ENCODE measurements at regions not wholly inside any gene's neighbourhood (a gene's known extent, or its start where the extent isn't known, plus 50 kb on each side); places are given as distances from the start of the nearest gene placed in this dataset.

DNA sequence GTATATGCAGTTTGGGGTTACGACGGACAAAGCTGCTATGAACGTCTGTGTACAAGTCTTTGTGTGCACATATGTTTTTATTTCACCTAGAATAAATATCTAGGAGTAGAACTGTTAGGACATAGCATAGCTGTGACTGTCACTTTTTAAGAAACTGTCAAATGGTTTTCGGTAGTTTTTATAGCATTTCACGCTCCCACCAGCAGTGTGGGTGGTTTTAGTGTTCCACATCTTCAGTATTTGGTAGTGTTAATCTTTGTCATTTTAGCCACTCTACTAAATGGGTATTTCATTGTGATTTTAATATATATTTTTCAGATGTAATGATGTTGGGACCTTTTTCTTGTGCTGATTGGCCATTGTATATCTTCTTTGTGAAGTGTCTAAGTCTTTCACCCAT is 109.1 kb upstream of the BCAT1 start:
- H3K4me3 ChIP-seq (ENCODE audit: low read depth, low read length), result no peak overlapping the region
- TF ChIP-seq, protein P1, sequence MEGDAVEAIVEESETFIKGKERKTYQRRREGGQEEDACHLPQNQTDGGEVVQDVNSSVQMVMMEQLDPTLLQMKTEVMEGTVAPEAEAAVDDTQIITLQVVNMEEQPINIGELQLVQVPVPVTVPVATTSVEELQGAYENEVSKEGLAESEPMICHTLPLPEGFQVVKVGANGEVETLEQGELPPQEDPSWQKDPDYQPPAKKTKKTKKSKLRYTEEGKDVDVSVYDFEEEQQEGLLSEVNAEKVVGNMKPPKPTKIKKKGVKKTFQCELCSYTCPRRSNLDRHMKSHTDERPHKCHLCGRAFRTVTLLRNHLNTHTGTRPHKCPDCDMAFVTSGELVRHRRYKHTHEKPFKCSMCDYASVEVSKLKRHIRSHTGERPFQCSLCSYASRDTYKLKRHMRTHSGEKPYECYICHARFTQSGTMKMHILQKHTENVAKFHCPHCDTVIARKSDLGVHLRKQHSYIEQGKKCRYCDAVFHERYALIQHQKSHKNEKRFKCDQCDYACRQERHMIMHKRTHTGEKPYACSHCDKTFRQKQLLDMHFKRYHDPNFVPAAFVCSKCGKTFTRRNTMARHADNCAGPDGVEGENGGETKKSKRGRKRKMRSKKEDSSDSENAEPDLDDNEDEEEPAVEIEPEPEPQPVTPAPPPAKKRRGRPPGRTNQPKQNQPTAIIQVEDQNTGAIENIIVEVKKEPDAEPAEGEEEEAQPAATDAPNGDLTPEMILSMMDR (IDR thresholded peaks at IDR 0.05; ENCODE audit: borderline replicate concordance, insufficient read depth, low read depth, low read length), result no peak

GRCh38 chr12:25056486-25057130 is 107.7 kb upstream of the BCAT1 start:
- no peak overlapping the region for H3K4me3 ChIP-seq (ENCODE audit: low read depth, low read length)
- TF ChIP-seq, protein P1 (IDR thresholded peaks at IDR 0.05; ENCODE audit: borderline replicate concordance, insufficient read depth, low read depth, low read length), result no peak

DNA sequence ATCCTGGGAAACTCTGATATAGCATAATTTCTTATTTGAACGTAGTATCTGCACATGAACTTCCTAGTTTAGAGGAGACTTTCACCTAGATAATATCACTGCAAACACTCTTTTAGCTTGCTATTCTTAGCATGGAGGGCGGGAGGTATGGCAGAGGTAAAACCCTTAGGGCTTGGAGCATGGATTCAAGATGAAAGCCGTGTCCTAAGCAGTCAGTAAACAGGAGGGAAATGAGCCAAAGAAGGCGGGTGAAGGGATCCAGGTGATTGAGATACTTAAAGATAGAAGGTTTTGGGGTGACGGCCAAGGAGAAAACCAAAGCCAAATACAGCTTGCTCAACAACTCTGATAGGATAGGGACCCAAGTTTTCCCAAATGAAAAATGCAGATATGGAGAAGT is 107.1 kb upstream of the BCAT1 start:
- TF ChIP-seq, protein P1 (IDR thresholded peaks at IDR 0.05; ENCODE audit: borderline replicate concordance, insufficient read depth, low read depth, low read length), result no peak
- H3K4me3 ChIP-seq (ENCODE audit: low read depth, low read length), result peak overlapping the region; percentile 30

- peak overlapping the region; percentile 46 for H3K4me3 ChIP-seq (ENCODE audit: low read depth, low read length)
- TF ChIP-seq, protein P1 (IDR thresholded peaks at IDR 0.05; ENCODE audit: borderline replicate concordance, insufficient read depth, low read depth, low read length), result no peak
Observed at GRCh38 chr12:25054783-25055144, 105.9 kb upstream of the BCAT1 start.

DNA sequence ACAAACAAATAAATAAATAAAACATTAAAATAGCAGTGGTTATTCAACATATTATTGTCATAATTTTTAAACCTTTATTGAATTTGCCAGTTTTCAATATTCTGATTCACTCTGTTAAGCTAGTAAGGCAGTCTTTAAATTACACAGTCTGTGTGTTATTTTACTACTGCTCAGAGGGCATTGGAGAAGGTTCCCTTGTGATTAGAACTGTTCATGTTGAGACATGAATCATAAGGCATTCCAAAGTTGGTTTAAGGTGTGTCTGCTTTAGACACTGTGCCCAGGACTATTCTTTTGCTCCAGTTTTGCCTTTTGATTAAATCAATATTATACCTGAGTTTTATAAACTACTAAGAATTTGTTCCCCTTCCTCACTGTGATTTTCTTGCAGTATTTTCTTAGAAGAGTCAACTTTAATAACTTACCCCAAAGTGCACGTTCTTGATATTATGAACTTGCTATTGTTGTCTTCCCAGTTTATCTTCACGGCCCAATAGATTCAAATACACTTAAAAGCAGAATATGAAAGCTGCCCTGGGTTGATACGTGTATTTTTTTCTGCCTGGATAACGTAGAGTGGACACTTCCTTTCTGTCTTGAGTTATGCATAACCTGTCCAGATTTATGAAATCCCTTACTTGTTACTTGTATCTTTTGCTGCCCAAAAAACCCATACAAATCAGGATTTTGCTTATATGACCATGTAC is 105.3 kb upstream of the BCAT1 start:
- TF ChIP-seq, protein P1 (IDR thresholded peaks at IDR 0.05; ENCODE audit: borderline replicate concordance, insufficient read depth, low read depth, low read length), result no peak
- peak overlapping the region; percentile 46 for H3K4me3 ChIP-seq (ENCODE audit: low read depth, low read length)

- TF ChIP-seq, protein P1 (IDR thresholded peaks at IDR 0.05; ENCODE audit: borderline replicate concordance, insufficient read depth, low read depth, low read length), result no peak
Observed at GRCh38 chr12:25052914-25053211, 104.0 kb upstream of the BCAT1 start.

More at GRCh38 chr12:25052914-25053211, 104.0 kb upstream of the BCAT1 start:
- H3K4me3 ChIP-seq (ENCODE audit: low read depth, low read length), result peak overlapping the region; percentile 62

Measured in GM12875 (cell line).